ENCODE measurements at regions not wholly inside any gene's neighbourhood (a gene's known extent, or its start where the extent isn't known, plus 50 kb on each side); places are given as distances from the start of the nearest gene placed in this dataset.

- TF ChIP-seq CTCF (conservative IDR thresholded peaks at IDR 0.05 in 1 of 2, IDR thresholded peaks at IDR 0.05 in 1 of 2; ENCODE audit: extremely low read depth in 1 of 2, insufficient read depth in 1 of 2, low read depth in 1 of 2, low read length in 2 of 2) (no peak), EZH2 (IDR thresholded peaks at IDR 0.05; ENCODE audit: borderline replicate concordance, low read length) (no peak)
These were observed 188.1 kb upstream of the FAM241A start for GRCh38 chr4:111957116-111957515.

All from mammary epithelial cell (primary cell).